H1 (cell line): ENCODE measurements at regions not wholly inside any gene's neighbourhood (a gene's known extent, or its start where the extent isn't known, plus 50 kb on each side); places are given as distances from the start of the nearest gene placed in this dataset.

ENCODE experiments used
- CTCF ChIA-PET: fragments of 300-600 bp; sonication (Branson Sonifier 250); formaldehyde crosslinking; loops from one replicate; lab custom pipeline; 2021; ENCODE audit not compliant: partially characterized antibody; lab: Charles Lee
- POLR2A ChIA-PET: fragments of 300-600 bp; sonication (Branson Sonifier 250); formaldehyde crosslinking; loops from one replicate; lab custom pipeline; 2021; ENCODE audit warnings: inconsistent platforms; ENCODE audit not compliant: partially characterized antibody; lab: Charles Lee
- DNase-seq, 2 experiments: peaks; one replicate each; pipeline versions ENCODE4 v3.0.0 to v3.0.0-alpha.2; 2010 to 2022; ENCODE audit warnings: low spot score in 2 of 2, low read depth in 1 of 2, mixed read lengths in 1 of 2
- FAIRE-seq: peaks from 2 replicates; lab custom pipeline; 2011; peaks lifted over from hg19 to GRCh38; lab: Jason Lieb, UNC
- H2AFZ ChIP-seq: 2 replicates; pipeline ENCODE4 v1.8.1; 2012; ENCODE audit warnings: low read length, inconsistent platforms
- H2AK5ac ChIP-seq: 2 replicates; pipeline ENCODE4 v1.6.1; 2013; ENCODE audit warnings: low read depth, low read length
- H2BK120ac ChIP-seq: replicated peaks from 2 replicates; pipeline ENCODE3; 2013; ENCODE audit warnings: low read depth, low read length, inconsistent platforms
- H2BK12ac ChIP-seq: 2 replicates; pipeline ENCODE4 v1.6.1; 2013; ENCODE audit warnings: low read depth, low read length
- H2BK15ac ChIP-seq: 2 replicates; pipeline ENCODE4 v1.6.1; 2013; ENCODE audit warnings: low read length
- H2BK20ac ChIP-seq: 2 replicates; pipeline ENCODE4 v1.6.1; 2013; ENCODE audit warnings: low read length
- H2BK5ac ChIP-seq: 2 replicates; pipeline ENCODE4 v1.6.1; 2013; ENCODE audit warnings: low read depth, low read length
- H3K14ac ChIP-seq: 2 replicates; pipeline ENCODE4 v1.6.1; 2013; ENCODE audit warnings: inconsistent platforms; ENCODE audit not compliant: insufficient read length
- H3K18ac ChIP-seq: 2 replicates; pipeline ENCODE4 v1.6.1; 2013; ENCODE audit warnings: low read length; ENCODE audit errors: extremely low read depth
- H3K23ac ChIP-seq: 2 replicates; pipeline ENCODE4 v1.6.1; 2013; ENCODE audit warnings: inconsistent platforms; ENCODE audit not compliant: insufficient read length
- H3K23me2 ChIP-seq: 2 replicates; pipeline ENCODE4 v1.6.1; 2013; ENCODE audit warnings: low read depth, low read length
- H3K27ac ChIP-seq: 2 replicates; pipeline ENCODE4 v1.6.1; 2011; ENCODE audit warnings: low read depth, low read length, inconsistent platforms
- H3K27me3 ChIP-seq, 4 experiments: replicated peaks in 1 of 4; 1 replicate in 1 of 4; 2 replicates in 3 of 4; pipeline versions ENCODE4 v1.6.1 to v1.8.1; 2011 to 2013; ENCODE audit warnings: low read length in 3 of 4, mild to moderate bottlenecking in 3 of 4, inconsistent platforms in 2 of 4, mixed read lengths in 2 of 4, moderate library complexity in 1 of 4; ENCODE audit not compliant: control insufficient read depth in 3 of 4, insufficient read depth in 3 of 4; ENCODE audit errors: extremely low read depth in 1 of 4
- H3K36me3 ChIP-seq, 4 experiments: 2 replicates each; pipeline versions ENCODE4 v1.6.1 to v1.8.1; 2011 to 2013; ENCODE audit warnings: mild to moderate bottlenecking in 4 of 4, low read length in 3 of 4, moderate library complexity in 2 of 4, control low read depth in 1 of 4, inconsistent platforms in 1 of 4; ENCODE audit not compliant: insufficient read depth in 4 of 4, control insufficient read depth in 2 of 4
- H3K4ac ChIP-seq: replicated peaks from 2 replicates; pipeline ENCODE3; 2013; ENCODE audit warnings: low read length, low read depth, mixed read lengths, inconsistent platforms; ENCODE audit not compliant: insufficient read length
- H3K4me1 ChIP-seq, 4 experiments: replicated peaks in 1 of 4; 1 replicate in 1 of 4; 2 replicates in 3 of 4; pipeline versions ENCODE4 v1.6.1 to v1.8.1; 2011 to 2013; ENCODE audit warnings: low read length in 3 of 4, inconsistent platforms in 2 of 4, mixed read lengths in 1 of 4; ENCODE audit not compliant: insufficient read depth in 4 of 4, control insufficient read depth in 3 of 4
- H3K4me2 ChIP-seq, 2 experiments: 2 replicates each; pipeline versions ENCODE4 v1.6.1 to v1.8.1; 2011 to 2013; ENCODE audit warnings: low read depth in 2 of 2, low read length in 2 of 2, control low read depth in 1 of 2, inconsistent platforms in 1 of 2, mild to moderate bottlenecking in 1 of 2; ENCODE audit not compliant: insufficient read depth in 1 of 2
- H3K4me3 ChIP-seq, 4 experiments: fragments of 200-600, 300-600 bp in 1 of 4; sonication (generic), shearing (Covaris generic), sonication (Bioruptor Twin) in 1 of 4; 2 replicates each; pipeline versions ENCODE4 v1.5.1 to v1.8.1; 2011 to 2016; ENCODE audit warnings: low read length in 4 of 4, low read depth in 3 of 4, control low read depth in 2 of 4, inconsistent platforms in 2 of 4, mild to moderate bottlenecking in 2 of 4, mixed read lengths in 1 of 4, moderate library complexity in 1 of 4; ENCODE audit not compliant: insufficient read depth in 2 of 4; ENCODE audit errors: extremely low read depth in 1 of 4
- H3K56ac ChIP-seq: replicated peaks from 2 replicates; pipeline ENCODE3; 2013; ENCODE audit warnings: low read depth, mild to moderate bottlenecking, mixed read lengths, low read length, inconsistent platforms; ENCODE audit not compliant: insufficient read length
- H3K79me1 ChIP-seq: 2 replicates; pipeline ENCODE4 v1.6.1; 2013; ENCODE audit warnings: low read depth, low read length, control low read depth
- H3K79me2 ChIP-seq, 2 experiments: 2 replicates each; pipeline versions ENCODE4 v1.6.1 to v1.8.1; 2012 to 2013; ENCODE audit warnings: low read length in 2 of 2, mild to moderate bottlenecking in 2 of 2, inconsistent platforms in 1 of 2; ENCODE audit not compliant: insufficient read depth in 2 of 2, control insufficient read depth in 1 of 2
- H3K9ac ChIP-seq, 4 experiments: replicated peaks in 1 of 4; 1 replicate in 1 of 4; 2 replicates in 3 of 4; pipeline versions ENCODE4 v1.6.1 to v1.8.1; 2011 to 2013; ENCODE audit warnings: low read depth in 3 of 4, low read length in 3 of 4, control low read depth in 2 of 4, mild to moderate bottlenecking in 2 of 4, moderate library complexity in 2 of 4, inconsistent platforms in 1 of 4; ENCODE audit errors: extremely low read depth in 1 of 4
- H3K9me3 ChIP-seq, 2 experiments: 2 replicates each; pipeline versions ENCODE4 v1.6.1 to v1.8.1; 2012 to 2013; ENCODE audit warnings: mild to moderate bottlenecking in 2 of 2, moderate library complexity in 2 of 2, control low read depth in 1 of 2, inconsistent platforms in 1 of 2, low read depth in 1 of 2, low read length in 1 of 2, mixed read lengths in 1 of 2; ENCODE audit not compliant: insufficient read depth in 2 of 2
- H4K20me1 ChIP-seq, 2 experiments: replicated peaks in 1 of 2; 2 replicates each; pipeline versions ENCODE3 to v1.8.1; 2011 to 2013; ENCODE audit warnings: inconsistent platforms in 2 of 2, low read length in 2 of 2, mild to moderate bottlenecking in 1 of 2; ENCODE audit not compliant: insufficient read depth in 2 of 2, control insufficient read depth in 1 of 2
- H4K5ac ChIP-seq: 2 replicates; pipeline ENCODE4 v1.6.1; 2013; ENCODE audit warnings: low read length, low read depth, mixed read lengths, inconsistent platforms; ENCODE audit not compliant: insufficient read length
- H4K8ac ChIP-seq: 2 replicates; pipeline ENCODE4 v1.8.0; 2013; ENCODE audit warnings: mild to moderate bottlenecking, moderate library complexity, low read length, inconsistent platforms; ENCODE audit not compliant: insufficient read depth; ENCODE audit errors: extremely low read depth
- H4K91ac ChIP-seq: replicated peaks from 2 replicates; pipeline ENCODE3; 2013; ENCODE audit warnings: low read length, mixed read lengths, inconsistent platforms; ENCODE audit not compliant: insufficient read length
- BACH1 ChIP-seq: IDR thresholded peaks from 2 replicates; pipeline ENCODE4 v1.6.1; 2012; ENCODE audit warnings: low read length, improper control_type of control experiment
- BCL11A ChIP-seq, 2 experiments: IDR thresholded peaks; one replicate each; pipeline ENCODE4 v1.6.1; 2011; ENCODE audit warnings: low read depth in 2 of 2, low read length in 2 of 2, mild to moderate bottlenecking in 2 of 2
- KDM4A ChIP-seq: IDR thresholded peaks from one replicate; pipeline ENCODE4 v1.7.1; 2012; ENCODE audit warnings: low read depth, mild to moderate bottlenecking, moderate library complexity, low read length, inconsistent platforms; ENCODE audit not compliant: severe bottlenecking
- RXRA ChIP-seq: IDR thresholded peaks from 2 replicates; pipeline ENCODE4 v1.6.1; 2011; ENCODE audit warnings: low read depth, mild to moderate bottlenecking, low read length, moderate library complexity; ENCODE audit not compliant: insufficient read depth
- SIRT6 ChIP-seq: IDR thresholded peaks from one replicate; pipeline ENCODE4 v1.7.1; 2012; ENCODE audit warnings: low read length, inconsistent platforms
- TCF12 ChIP-seq: IDR thresholded peaks from 2 replicates; pipeline ENCODE4 v1.6.1; 2011; ENCODE audit warnings: low read depth, mild to moderate bottlenecking, low read length

GRCh38 chr10:121110369-121110768 lies 259.2 kb downstream of the WDR11 start:
- ChIA-PET CTCF (no interaction called here), POLR2A (no interaction called here)
- Histone ChIP-seq H2AFZ (no peak overlapping the region), H3K9ac (no peak overlapping the region), H3K4me3 (no peak overlapping the region), H3K79me2 (no peaks in the 10 kb centered on the region), H3K14ac (no peak overlapping the region), H4K5ac (no peak overlapping the region), H2BK120ac (no peak overlapping the region), H2BK15ac (no peak overlapping the region), H3K27ac (no peak overlapping the region), H4K91ac (no peak overlapping the region), H3K27me3 (no peaks in the 10 kb centered on the region), H3K23ac (no peak overlapping the region), H2AK5ac (no peak overlapping the region), H3K79me1 (no peaks in the 10 kb centered on the region), H3K4ac (no peak overlapping the region), H3K9me3 (no peaks in the 10 kb centered on the region), H4K8ac (no peak overlapping the region), H3K23me2 (no peaks in the 10 kb centered on the region), H3K36me3 (no peaks in the 10 kb centered on the region), H2BK20ac (no peak overlapping the region), H3K4me2 (no peak overlapping the region), H3K18ac (no peak overlapping the region), H3K56ac (no peak overlapping the region), H3K4me1 (peaks cover 0 to 7% (median 2%) of the 10 kb centered on the region in 4 experiments; a peak in 4 of 7 replicates), H2BK12ac (no peak overlapping the region), H4K20me1 (no peaks in the 10 kb centered on the region), H2BK5ac (no peak overlapping the region)
- TF ChIP-seq BACH1 (no peak), SIRT6 (no peak), BCL11A (IDR thresholded peaks at IDR 0.05; ENCODE audit: low read depth in 2 of 2, low read length in 2 of 2) (no peak), RXRA (no peak), TCF12 (no peak), KDM4A (no peak)
- FAIRE-seq (no peak), DNase-seq (no peak)
